RWPE2 (cell line): ENCODE measurements at regions not wholly inside any gene's neighbourhood (a gene's known extent, or its start where the extent isn't known, plus 50 kb on each side); places are given as distances from the start of the nearest gene placed in this dataset.

Experiments used
- ATAC-seq: fragments of 200-7000 bp; cut with Tn5 transposase; 3 replicates; pipeline ENCODE4 v1.9.1; 2021; ENCODE audit warnings: low read depth
- DNase-seq: peaks from one replicate; pipeline ENCODE4 v3.0.0-alpha.2; 2020; ENCODE audit warnings: low spot score
- H3K27ac ChIP-seq: fragments of 450-650 bp; 2 replicates; pipeline ENCODE4 v1.5.1; 2017; ENCODE audit warnings: mild to moderate bottlenecking; ENCODE audit not compliant: poor library complexity, severe bottlenecking
- H3K27me3 ChIP-seq: fragments of 250-450 bp; sonication (Bioruptor Pico); 2 replicates; pipeline ENCODE4 v1.5.1; 2021; ENCODE audit warnings: mild to moderate bottlenecking, moderate library complexity; ENCODE audit not compliant: insufficient read depth, poor library complexity, severe bottlenecking
- H3K36me3 ChIP-seq: fragments of 250-450 bp; sonication (Bioruptor Pico); 2 replicates; pipeline ENCODE4 v1.5.1; 2020; ENCODE audit warnings: low read depth, mild to moderate bottlenecking, moderate library complexity
- H3K4me1 ChIP-seq: fragments of 250-450 bp; sonication (Bioruptor Pico); 2 replicates; pipeline ENCODE4 v1.5.1; 2021; ENCODE audit warnings: mild to moderate bottlenecking, moderate library complexity; ENCODE audit not compliant: insufficient read depth, poor library complexity, severe bottlenecking
- H3K4me3 ChIP-seq: fragments of 250-450 bp; sonication (Bioruptor Pico); 2 replicates; pipeline ENCODE4 v1.5.1; 2021; ENCODE audit warnings: mild to moderate bottlenecking, moderate library complexity; ENCODE audit not compliant: severe bottlenecking
- H3K9me3 ChIP-seq: fragments of 250-450 bp; sonication (Bioruptor Pico); 2 replicates; pipeline ENCODE4 v1.5.1; 2021; ENCODE audit warnings: mild to moderate bottlenecking, moderate library complexity; ENCODE audit not compliant: severe bottlenecking
- TF ChIP-seq, protein P1 (sequence below): fragments of 450-650 bp; IDR thresholded peaks from one replicate; pipeline ENCODE4 v1.5.1; 2017; ENCODE audit warnings: mild to moderate bottlenecking, moderate library complexity; ENCODE audit not compliant: poor library complexity, severe bottlenecking

- peaks cover 17% of the 10 kb centered on the region for H3K4me1 ChIP-seq
- H3K4me3 ChIP-seq, result no peak overlapping the region
- H3K36me3 ChIP-seq, result no peaks in the 10 kb centered on the region
- H3K9me3 ChIP-seq, result no peaks in the 10 kb centered on the region
- peak overlapping the region; percentile 74 for H3K27ac ChIP-seq
- H3K27me3 ChIP-seq, result no peaks in the 10 kb centered on the region
- TF ChIP-seq, protein P1, sequence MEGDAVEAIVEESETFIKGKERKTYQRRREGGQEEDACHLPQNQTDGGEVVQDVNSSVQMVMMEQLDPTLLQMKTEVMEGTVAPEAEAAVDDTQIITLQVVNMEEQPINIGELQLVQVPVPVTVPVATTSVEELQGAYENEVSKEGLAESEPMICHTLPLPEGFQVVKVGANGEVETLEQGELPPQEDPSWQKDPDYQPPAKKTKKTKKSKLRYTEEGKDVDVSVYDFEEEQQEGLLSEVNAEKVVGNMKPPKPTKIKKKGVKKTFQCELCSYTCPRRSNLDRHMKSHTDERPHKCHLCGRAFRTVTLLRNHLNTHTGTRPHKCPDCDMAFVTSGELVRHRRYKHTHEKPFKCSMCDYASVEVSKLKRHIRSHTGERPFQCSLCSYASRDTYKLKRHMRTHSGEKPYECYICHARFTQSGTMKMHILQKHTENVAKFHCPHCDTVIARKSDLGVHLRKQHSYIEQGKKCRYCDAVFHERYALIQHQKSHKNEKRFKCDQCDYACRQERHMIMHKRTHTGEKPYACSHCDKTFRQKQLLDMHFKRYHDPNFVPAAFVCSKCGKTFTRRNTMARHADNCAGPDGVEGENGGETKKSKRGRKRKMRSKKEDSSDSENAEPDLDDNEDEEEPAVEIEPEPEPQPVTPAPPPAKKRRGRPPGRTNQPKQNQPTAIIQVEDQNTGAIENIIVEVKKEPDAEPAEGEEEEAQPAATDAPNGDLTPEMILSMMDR, result no peak
- DNase-seq, result peak; percentile 77
- ATAC-seq, result peak; percentile 99
Measured at GRCh38 chr5:58259685-58260152, 200.2 kb downstream of the PLK2 start.

- Histone ChIP-seq H3K36me3 (no peaks in the 10 kb centered on the region), H3K4me1 (peaks cover 17% of the 10 kb centered on the region), H3K27me3 (no peaks in the 10 kb centered on the region), H3K4me3 (no peak overlapping the region), H3K27ac (peak overlapping the region; percentile 74), H3K9me3 (no peaks in the 10 kb centered on the region)
- no peak for DNase-seq
- TF ChIP-seq, protein P1, result no peak
- peak; percentile 7; the same call in 1 of the 3 replicates for ATAC-seq
Measured at GRCh38 chr5:58258984-58259684, 200.8 kb downstream of the PLK2 start.

DNA sequence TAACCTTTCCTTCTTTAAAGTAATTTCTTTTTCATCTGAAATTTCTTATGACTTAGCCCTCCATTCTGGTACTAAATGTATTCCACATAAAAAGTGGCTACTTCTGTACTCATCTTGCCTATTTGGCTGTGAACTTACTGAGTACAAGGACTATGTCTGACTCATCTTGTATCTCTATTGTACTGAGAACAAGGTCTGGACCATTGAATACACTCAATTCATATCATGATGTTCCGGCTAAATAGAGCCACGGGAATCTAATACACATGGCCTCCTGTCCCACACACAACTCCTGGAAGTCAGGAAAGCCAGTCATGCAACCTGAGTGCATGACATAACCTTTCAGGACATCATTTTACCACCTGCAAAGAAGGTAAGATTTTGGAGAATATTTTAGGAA lies 203.9 kb downstream of the PLK2 start:
- peaks cover 14% of the 10 kb centered on the region for H3K4me1 ChIP-seq
- H3K27ac ChIP-seq, result no peak overlapping the region
- H3K4me3 ChIP-seq, result no peak overlapping the region
- H3K36me3 ChIP-seq, result no peaks in the 10 kb centered on the region
- no peaks in the 10 kb centered on the region for H3K9me3 ChIP-seq
- TF ChIP-seq, protein P1, result no peak
- ATAC-seq, result no peak
- H3K27me3 ChIP-seq, result no peaks in the 10 kb centered on the region
- DNase-seq, result no peak

GRCh38 chr5:58255386-58255785 lies 204.5 kb downstream of the PLK2 start:
- Histone ChIP-seq H3K27me3 (no peaks in the 10 kb centered on the region), H3K4me3 (no peak overlapping the region), H3K27ac (no peak overlapping the region), H3K4me1 (peaks cover 12% of the 10 kb centered on the region), H3K36me3 (no peaks in the 10 kb centered on the region), H3K9me3 (no peaks in the 10 kb centered on the region)
- ATAC-seq, result no peak
- TF ChIP-seq, protein P1, result no peak
- no peak for DNase-seq

DNA sequence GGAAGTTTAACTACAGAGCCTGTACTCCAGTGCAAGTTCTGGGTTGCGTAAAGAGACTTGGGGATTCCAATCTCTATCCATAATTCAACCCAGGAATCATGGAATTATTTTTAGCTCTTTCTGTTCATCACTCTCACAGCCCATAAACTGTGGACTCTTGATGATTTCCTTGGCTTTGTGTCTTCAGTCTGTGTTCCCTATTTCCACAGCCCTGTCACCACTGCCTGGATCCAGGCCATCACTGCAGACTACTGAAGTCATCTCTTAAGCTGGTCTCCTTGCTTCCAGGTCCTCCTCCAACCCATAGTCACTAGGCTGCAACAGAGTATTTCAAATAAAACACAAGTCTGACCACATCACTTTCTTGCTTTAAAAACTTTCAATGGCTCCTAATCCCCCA lies 211.7 kb downstream of the PLK2 start:
- no peak overlapping the region for H3K27ac ChIP-seq
- H3K36me3 ChIP-seq, result no peaks in the 10 kb centered on the region
- no peaks in the 10 kb centered on the region for H3K27me3 ChIP-seq
- no peaks in the 10 kb centered on the region for H3K4me1 ChIP-seq
- H3K9me3 ChIP-seq, result no peaks in the 10 kb centered on the region
- no peak for DNase-seq
- ATAC-seq, result no peak
- TF ChIP-seq, protein P1, result no peak
- H3K4me3 ChIP-seq, result no peak overlapping the region
